ENCODE measurements at regions not wholly inside any gene's neighbourhood (a gene's known extent, or its start where the extent isn't known, plus 50 kb on each side); places are given as distances from the start of the nearest gene placed in this dataset.

DNA sequence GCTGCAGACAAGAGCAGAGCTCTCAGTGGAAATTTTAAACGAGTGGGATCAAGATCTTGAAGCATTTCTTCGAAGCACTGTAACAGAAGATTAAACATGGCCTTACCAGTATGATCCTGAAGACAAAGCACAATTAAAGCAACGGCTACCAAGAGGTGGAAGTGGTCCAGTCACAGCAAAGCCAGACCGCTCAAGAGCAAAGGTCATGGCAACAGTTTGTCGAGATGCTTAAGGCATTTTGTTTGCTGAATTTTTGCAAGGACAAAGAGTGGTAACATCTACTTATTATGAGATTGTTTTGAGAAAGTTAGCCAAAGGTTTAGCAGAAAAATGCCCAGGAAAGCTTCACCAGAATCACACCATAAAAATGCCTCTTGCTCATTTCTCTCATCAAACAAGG lies 153.4 kb upstream of the CARMIL1 start:
- TF ChIP-seq NFE2 (CRISPR knock-in tag; IDR thresholded peaks at IDR 0.05), result no peak
- TF ChIP-seq, protein P1, sequence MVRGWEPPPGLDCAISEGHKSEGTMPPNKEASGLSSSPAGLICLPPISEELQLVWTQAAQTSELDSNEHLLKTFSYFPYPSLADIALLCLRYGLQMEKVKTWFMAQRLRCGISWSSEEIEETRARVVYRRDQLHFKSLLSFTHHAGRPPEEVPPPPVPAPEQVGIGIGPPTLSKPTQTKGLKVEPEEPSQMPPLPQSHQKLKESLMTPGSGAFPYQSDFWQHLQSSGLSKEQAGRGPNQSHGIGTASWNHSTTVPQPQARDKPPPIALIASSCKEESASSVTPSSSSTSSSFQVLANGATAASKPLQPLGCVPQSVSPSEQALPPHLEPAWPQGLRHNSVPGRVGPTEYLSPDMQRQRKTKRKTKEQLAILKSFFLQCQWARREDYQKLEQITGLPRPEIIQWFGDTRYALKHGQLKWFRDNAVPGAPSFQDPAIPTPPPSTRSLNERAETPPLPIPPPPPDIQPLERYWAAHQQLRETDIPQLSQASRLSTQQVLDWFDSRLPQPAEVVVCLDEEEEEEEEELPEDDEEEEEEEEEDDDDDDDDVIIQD (CRISPR knock-in tag; IDR thresholded peaks at IDR 0.05; ENCODE audit: low read depth), result no peak
- no peak for TF ChIP-seq ZNF589 (CRISPR knock-in tag; conservative IDR thresholded peaks at IDR 0.05)
- no peak for TF ChIP-seq SMAD1 (CRISPR knock-in tag; IDR thresholded peaks at IDR 0.05; ENCODE audit: borderline replicate concordance, low read depth)
- TF ChIP-seq, protein P2, sequence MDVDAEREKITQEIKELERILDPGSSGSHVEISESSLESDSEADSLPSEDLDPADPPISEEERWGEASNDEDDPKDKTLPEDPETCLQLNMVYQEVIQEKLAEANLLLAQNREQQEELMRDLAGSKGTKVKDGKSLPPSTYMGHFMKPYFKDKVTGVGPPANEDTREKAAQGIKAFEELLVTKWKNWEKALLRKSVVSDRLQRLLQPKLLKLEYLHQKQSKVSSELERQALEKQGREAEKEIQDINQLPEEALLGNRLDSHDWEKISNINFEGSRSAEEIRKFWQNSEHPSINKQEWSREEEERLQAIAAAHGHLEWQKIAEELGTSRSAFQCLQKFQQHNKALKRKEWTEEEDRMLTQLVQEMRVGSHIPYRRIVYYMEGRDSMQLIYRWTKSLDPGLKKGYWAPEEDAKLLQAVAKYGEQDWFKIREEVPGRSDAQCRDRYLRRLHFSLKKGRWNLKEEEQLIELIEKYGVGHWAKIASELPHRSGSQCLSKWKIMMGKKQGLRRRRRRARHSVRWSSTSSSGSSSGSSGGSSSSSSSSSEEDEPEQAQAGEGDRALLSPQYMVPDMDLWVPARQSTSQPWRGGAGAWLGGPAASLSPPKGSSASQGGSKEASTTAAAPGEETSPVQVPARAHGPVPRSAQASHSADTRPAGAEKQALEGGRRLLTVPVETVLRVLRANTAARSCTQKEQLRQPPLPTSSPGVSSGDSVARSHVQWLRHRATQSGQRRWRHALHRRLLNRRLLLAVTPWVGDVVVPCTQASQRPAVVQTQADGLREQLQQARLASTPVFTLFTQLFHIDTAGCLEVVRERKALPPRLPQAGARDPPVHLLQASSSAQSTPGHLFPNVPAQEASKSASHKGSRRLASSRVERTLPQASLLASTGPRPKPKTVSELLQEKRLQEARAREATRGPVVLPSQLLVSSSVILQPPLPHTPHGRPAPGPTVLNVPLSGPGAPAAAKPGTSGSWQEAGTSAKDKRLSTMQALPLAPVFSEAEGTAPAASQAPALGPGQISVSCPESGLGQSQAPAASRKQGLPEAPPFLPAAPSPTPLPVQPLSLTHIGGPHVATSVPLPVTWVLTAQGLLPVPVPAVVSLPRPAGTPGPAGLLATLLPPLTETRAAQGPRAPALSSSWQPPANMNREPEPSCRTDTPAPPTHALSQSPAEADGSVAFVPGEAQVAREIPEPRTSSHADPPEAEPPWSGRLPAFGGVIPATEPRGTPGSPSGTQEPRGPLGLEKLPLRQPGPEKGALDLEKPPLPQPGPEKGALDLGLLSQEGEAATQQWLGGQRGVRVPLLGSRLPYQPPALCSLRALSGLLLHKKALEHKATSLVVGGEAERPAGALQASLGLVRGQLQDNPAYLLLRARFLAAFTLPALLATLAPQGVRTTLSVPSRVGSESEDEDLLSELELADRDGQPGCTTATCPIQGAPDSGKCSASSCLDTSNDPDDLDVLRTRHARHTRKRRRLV (CRISPR knock-in tag; IDR thresholded peaks at IDR 0.05), result no peak
